Omental fat pad (tissue), 3 donors: ENCODE measurements at regions not wholly inside any gene's neighbourhood (a gene's known extent, or its start where the extent isn't known, plus 50 kb on each side); places are given as distances from the start of the nearest gene placed in this dataset.
"Not testable (repeated sequence)": the region's sequence is repeated elsewhere in the genome, so short reads cannot be mapped to it uniquely, and the experiment has no call there.

Experiments used
- ATAC-seq: fragments of 150-250 bp; one replicate; pipeline ENCODE4 v1.9.1; 2016; ENCODE audit warnings: mild to moderate bottlenecking, moderate library complexity; ENCODE audit not compliant: low FRiP score
- DNase-seq: peaks from one replicate; pipeline ENCODE4 v3.0.0-alpha.2; 2019; ENCODE audit warnings: low spot score
- CTCF ChIP-seq, 3 donors: fragments of 450-650 bp; IDR thresholded peaks; one replicate each; pipeline ENCODE4 v1.5.1; 2016 to 2017; ENCODE audit warnings: antibody characterized with exemption in 3 of 3, mild to moderate bottlenecking in 3 of 3, moderate library complexity in 2 of 3

DNA sequence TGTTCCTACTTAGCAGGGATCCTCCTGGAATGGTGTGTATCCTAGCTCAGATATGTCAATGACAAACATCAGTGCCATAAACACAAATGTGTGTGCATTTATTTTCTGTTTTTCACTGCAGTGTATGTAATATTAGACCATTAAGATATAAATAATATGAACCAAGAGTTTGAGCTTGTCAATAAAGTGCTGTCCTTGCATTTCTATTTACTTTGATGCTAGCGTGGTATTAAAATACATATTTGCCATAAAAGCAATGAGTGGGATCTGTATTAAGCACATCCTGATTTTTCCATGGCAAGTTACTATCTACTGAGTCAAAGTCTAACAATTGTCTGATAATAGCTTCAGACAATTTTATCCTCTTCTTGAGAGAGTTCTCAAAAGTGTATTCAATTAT lies 157.6 kb downstream of the DIRAS2 start:
- no peak for ATAC-seq
- DNase-seq = no peak
- TF ChIP-seq CTCF (IDR thresholded peaks at IDR 0.05) = no peak

DNA sequence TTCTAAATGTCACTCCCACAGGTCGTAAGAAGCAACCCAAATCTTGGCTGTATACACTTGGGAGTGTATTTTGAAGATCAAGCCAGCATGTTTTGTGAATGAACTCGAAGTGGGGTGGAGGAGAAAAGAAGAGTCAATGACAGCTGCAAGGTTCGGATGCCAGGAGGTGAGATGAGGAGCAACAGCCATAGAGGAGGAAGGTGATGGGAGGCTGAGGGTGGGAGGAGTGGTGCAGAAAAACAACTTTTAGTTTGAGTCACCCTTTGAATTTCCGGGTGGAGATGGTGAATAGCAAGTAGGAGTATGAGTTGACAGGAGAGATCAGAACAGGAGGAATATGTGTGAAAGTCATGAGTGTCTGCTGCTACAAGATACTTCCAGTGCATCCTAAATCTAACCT lies 153.6 kb downstream of the DIRAS2 start:
- DNase-seq = no peak
- TF ChIP-seq CTCF (IDR thresholded peaks at IDR 0.05) = no peak
- ATAC-seq = no peak

DNA sequence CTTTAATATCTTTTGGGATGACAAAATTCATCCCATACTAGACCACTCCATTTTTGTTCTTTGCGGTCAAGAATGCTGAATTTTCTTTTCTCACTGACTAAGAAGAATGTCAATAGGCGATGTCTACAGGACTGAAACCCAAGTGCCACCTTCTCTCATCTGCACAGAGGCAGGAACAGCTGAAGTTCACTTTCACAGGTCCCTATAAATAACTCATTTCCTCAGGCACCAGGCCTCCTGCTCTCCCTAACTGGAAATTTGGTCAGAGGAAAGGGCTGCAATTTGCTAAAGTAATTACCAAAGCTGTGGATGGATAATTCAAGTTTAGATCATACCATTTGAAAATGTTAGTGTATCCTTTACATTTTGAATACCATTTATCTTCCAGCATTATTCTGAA lies 142.9 kb downstream of the DIRAS2 start:
- no peak for ATAC-seq
- no peak for TF ChIP-seq CTCF (IDR thresholded peaks at IDR 0.05)
- no peak for DNase-seq

- ATAC-seq = no peak
- DNase-seq = no peak
- no peak for TF ChIP-seq CTCF (IDR thresholded peaks at IDR 0.05)
Observed at GRCh38 chr9:90502134-90502533, 140.5 kb downstream of the DIRAS2 start.

- no peak for DNase-seq
- TF ChIP-seq CTCF (IDR thresholded peaks at IDR 0.05) = no peak
- no peak for ATAC-seq
Observed at GRCh38 chr9:90504486-90504885, 138.1 kb downstream of the DIRAS2 start.

DNA sequence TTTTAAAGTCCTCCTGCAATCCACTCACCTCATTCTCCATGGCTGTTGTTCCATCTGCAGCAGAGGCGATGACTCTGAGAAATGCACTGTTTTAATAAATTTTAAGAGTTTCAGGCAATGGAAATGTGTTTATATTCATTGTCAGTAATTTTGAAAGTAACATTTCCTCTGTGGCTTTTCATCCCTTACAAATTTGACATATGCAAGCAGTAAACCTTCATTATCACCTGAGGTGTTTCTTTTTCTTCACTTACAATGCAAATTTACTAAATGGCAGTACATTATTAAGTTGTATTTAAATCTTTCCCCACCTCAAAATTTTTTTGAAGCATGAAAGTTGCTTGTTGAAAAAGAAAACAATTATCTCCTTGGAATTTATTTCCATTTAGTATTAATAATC lies 136.9 kb downstream of the DIRAS2 start:
- TF ChIP-seq CTCF (IDR thresholded peaks at IDR 0.05) = no peak
- DNase-seq (no peak), ATAC-seq (no peak)

- ATAC-seq, DNase-seq: not testable (repeated sequence)
Observed at GRCh38 chr9:90506402-90506801, 136.2 kb downstream of the DIRAS2 start.

GRCh38 chr9:90507621-90508020 lies 135.0 kb downstream of the DIRAS2 start:
- TF ChIP-seq CTCF (IDR thresholded peaks at IDR 0.05) = no peak
- ATAC-seq (no peak), DNase-seq (no peak)
